SW480 (cell line): ENCODE measurements at regions not wholly inside any gene's neighbourhood (a gene's known extent, or its start where the extent isn't known, plus 50 kb on each side); places are given as distances from the start of the nearest gene placed in this dataset.
"Not testable (repeated sequence)": the region's sequence is repeated elsewhere in the genome, so short reads cannot be mapped to it uniquely, and the experiment has no call there.

Experiments
- DNase-seq: peaks from one replicate; pipeline ENCODE4 v3.0.0-alpha.2; 2016; ENCODE audit warnings: low spot score

DNA sequence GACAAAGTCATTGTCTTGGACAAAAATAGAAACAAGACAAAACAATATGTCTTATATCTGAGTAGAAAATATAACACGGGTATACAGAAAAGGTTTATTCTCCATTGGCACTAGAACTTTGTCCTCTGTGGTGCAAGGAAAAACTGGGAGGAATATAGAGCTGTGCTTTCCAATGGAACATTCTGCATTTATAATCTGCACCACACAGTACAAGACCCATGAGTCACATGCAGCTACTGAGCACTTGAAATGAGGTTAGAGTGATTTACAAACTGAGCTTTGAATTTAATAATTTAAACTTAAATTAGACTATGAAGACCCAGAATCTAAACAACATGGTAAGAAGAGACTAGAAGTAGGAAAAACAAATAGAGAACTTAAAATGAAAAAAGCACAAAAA, 86.1 kb downstream of the RAP2A start:
- DNase-seq, result no peak

DNA sequence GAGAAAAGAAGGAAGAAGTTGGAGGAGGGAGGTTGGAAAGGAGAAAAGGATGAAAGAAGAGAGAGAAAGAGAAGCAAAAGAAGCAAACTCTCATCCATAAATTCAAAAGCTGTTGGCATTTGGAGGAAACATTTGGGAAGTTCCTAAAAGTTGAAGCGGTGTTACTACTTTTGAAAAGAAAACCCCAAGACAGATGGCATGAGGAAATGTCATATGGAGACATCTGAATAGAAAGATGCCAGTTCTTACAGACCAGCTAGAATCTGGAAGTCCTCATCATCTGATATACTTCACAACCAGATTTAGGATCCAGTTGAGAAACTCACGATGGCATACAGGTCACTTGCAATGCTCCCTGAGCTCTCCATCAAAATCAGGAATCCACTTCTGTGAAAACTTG, 86.9 kb downstream of the RAP2A start:
- no peak for DNase-seq

DNA sequence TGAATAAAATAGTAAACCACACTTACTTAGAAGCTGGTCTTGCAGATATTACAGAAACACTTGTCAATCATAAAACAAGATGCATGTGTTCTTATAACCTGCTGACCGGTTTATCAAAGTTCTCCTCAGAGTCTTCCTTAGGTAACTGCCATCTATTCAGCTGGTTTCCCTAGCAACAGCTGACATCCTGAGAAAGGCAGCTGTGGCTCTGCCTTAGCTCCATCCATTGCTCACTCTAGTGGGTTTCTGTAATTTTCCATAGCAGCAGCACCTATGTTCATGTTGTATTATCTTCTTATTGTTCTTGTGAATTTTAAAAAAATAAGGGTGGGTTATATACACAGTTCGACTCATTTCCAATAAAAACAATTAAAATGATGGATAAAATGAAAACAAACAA, 87.8 kb downstream of the RAP2A start:
- no peak for DNase-seq

DNA sequence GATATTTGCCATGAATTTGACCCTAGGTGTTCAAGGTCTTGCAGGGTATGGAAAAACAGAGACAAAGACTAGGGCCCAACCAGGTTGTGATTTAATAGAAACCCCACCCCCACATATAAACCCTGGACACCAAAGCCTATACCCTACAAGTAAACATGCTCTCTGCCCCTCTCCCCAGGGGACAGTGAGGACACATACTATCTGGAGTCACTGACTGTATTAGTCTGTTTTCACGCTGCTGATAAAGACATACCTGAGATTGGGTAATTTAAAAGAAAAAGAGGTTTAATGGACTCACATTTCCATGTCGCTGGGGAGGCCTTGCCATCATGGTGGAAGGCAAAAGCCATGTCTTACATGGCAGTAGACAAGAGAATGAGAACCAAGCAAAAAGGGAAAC, 88.3 kb downstream of the RAP2A start:
- no peak for DNase-seq

DNA sequence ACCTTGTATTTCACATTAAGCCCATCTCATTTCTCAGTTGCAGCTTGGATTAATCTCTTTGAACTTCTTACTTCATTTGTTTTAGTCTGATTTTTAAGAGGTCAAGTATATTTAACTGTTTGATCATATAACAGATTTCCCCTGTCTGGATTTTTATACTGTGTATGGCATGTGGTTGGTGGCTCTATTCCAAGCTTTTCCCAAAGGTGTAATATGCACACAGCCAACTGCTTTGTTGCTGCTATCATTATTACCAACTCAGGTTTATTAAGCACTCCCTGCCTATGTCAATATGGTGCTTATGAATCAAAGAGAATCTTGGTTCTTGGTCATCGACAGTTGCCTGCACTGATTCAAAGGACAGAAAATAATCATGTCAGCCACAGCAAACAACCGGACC, 92.6 kb downstream of the RAP2A start:
- DNase-seq, result no peak

DNA sequence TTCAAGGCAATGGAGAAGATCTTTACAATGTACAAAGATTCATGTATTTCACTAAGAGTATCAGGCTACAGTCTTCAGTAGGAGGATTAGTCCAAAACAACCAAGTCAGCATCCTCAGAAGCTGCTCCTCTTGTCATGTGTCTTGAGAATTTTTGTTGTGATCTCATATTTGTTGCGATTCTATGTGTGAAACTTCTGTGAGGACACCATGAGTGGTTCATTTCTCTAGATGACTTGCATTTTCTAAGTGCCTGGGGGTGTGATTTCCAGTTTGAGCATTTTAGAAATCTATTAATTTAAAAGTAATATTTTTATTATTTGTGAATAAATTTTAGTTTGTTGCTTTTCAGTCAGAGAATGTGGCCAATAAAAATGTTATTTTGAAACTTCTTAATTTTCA, 94.5 kb downstream of the RAP2A start:
- DNase-seq, result no peak

DNA sequence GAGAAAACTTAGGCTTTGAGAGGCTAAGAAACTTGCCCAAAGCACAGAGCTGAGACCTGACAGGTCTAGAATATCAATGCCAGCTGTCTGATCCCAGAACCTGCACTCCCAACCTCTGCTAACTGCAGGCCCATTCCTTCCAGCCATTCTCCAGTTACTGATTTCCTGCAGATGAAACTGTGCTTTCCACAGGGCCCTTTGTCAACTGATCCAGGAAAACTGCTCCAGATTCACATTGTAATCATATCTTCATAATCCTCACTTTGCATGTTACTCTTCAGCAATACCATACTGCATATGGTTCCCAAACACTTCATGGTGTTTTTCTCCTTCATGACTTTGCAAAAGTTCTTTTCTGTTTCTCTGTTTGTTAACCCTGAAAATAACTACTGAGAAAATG, 100.6 kb downstream of the RAP2A start:
- DNase-seq, result no peak

DNA sequence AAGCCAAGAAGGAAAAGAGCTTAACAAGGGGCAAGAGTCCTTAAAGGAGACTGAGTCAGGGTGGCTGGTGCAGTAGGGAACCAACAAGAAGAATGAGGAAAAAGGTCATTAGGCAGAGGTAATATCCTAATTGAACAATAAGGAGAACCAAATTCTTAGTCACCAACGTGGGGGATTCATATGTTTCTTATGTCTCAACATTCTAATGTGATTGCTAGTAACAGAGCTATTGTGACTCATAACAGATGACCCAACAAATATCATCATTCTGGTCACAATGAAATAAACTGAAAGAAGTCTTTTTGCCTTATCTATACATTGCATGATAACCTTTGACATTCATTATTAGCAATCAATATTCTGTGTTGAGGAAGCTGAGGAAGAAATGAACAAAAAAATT, 101.6 kb downstream of the RAP2A start:
- DNase-seq, result no peak

- DNase-seq, result no peak
Observed at GRCh38 chr13:97537110-97537509, 103.1 kb downstream of the RAP2A start.

DNA sequence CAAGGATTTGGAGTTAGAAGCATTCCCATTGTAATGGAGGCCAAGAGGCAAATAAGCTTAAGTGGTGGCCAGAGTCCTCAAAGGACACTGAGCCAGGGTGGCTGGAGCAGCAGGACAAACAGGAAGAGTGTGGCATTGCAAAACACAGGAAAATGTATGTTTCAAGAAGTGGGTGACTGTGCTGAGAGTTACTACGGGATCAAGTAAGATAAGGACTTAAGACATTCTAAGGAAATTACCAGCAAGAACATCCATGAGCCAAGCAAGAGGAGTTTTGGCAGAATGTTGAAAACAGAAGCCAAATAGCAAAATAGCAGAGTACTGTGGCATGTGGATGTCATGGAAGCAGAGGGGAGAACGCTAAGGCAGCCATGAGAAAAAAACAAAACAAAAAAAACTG, 104.2 kb downstream of the RAP2A start:
- DNase-seq, result no peak

- no peak for DNase-seq
Observed at GRCh38 chr13:97539651-97540610, 106.0 kb downstream of the RAP2A start.

DNA sequence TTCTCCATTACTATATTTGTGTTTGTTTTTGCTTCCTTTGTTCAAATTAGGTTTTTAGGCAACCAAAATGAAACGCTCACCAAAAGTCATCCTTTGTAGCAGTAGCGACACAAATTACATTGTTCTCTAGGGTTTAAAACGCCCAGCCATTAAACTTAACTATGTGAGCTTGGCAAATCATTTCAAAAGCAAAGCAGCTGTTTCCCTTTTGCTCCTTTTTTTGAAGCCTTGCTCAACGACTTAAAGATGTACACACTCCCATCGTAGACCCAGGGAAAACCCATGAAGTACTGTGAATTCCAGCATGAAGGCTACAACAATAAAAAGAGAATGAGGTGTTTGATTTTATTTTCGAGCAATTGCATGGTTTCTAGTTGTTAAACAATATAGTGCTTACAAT, 106.7 kb downstream of the RAP2A start:
- no peak for DNase-seq

DNA sequence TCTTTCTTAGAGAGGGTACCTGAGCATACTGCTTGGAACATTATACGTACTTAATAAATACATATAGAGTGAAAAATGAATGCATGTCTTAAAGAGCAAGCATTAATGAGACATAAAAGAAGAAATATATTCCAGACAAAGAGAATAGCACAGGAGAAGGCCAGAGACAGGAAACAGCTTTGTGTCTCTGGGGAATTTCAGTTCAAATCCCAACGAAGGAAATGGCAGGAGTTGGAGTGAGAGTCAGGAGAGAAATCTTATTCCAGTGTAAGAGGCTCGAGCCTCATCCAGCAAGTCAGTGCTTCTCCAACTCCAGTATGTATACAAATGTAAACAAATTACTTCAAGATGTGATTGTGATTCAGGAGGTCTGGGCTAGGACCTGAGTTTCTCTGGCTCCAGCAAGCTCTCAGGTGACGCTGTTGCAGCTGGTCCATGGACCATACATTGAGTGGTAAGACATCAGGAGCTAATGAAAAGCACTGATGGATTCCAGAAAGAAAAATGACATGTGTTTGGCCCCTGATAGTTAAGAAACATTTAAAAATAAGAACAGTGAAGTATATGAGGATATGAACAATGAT, 108.2 kb downstream of the RAP2A start:
- no peak for DNase-seq

GRCh38 chr13:97544031-97544765, 110.2 kb downstream of the RAP2A start:
- DNase-seq, result no peak

GRCh38 chr13:97544971-97545499, 111.1 kb downstream of the RAP2A start:
- DNase-seq, result not testable (repeated sequence)

DNA sequence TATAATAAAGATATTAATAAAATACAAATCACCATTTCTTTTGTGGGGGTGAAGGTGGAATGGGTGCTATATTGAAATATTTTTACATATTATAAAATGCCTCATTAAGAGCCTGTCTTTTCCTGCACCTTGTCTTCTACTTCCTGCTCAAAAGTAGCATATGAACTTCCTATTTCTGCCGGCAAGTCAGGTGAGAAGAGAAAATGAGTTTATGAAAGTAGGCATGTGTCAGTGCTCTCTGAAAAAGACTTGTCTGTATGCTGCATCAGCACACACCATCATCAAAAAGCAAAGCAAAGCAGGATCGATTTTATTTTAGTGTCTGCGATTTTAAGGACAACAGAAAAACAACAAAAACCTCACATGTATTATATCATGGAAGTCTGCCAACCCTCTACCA, 114.2 kb downstream of the RAP2A start:
- no peak for DNase-seq

GRCh38 chr13:97548711-97549110, 114.7 kb downstream of the RAP2A start:
- DNase-seq, result no peak

DNA sequence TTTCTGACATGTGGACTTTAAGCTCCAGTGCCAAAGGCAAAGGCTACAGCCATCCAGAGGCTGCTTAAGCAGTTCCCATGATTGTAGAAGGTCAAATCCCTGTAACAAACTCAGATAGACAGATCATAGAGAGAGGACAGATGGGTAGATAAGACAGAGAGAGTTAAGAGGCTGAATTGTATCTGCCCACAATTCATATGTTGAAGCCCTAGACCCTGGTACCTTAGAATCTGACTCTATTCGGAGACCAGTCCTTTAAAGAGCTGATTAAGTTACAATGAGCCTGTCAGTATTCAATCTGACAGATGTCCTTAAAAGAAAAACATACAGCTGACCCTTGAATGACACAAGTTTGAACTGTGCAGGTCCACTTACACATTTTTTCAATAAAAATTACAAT, 115.2 kb downstream of the RAP2A start:
- DNase-seq, result no peak

- no peak for DNase-seq
Observed at GRCh38 chr13:97554496-97554895, 120.5 kb downstream of the RAP2A start.

DNA sequence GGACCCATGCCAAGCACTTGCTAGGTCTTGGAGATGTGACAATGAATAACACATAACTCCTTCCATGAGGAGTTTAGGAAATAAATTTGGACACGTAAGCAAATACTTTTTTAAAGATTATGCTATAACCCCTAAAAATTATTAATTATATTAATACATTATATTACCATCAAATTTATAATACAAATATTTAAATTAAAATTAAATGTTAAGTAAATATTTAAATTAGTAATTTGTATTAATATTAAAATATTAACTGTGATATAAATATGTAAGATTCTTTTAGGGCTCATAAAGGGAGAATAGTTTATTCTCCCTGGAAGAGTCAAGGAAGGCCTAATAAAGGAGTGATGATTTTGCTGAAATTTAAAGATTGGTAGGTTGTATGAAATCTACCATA, 121.1 kb downstream of the RAP2A start:
- DNase-seq, result no peak

DNA sequence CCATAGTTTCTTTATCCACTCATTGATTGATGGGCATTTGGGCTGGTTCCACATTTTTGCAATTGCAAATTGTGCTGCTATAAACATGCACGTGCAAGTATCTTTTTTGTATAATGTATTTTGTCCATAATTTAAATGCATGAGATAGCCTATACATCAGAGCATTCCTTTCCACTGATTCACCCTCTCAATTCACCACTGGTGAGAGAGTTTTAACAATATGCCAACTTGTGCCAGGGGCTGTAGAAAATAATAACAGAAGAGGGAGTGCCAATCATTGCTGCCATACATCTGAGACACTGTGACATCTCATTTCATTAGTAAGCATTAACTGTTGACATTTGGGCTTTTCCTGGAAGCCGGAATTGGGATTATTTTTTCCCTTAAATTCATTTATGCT, 125.1 kb downstream of the RAP2A start:
- peak; percentile 36 for DNase-seq

DNA sequence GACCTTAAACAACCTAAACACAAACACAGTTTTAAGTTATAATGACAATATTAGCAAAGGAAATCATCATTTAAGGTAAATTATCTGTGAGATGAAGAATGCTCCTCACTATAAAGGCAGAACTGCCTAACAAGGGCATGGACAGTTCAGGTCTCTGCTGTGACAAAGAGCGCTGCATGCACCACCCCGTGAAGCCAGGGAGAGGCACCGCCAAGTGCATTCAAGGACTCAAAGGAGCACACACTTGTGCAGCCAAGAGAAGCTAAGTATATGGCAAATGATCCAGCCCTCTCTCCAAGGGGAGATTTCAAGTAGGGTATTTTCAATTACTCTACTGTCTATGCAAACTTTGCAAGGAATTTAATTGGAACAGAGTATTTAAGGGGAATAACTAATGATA, 126.0 kb downstream of the RAP2A start:
- no peak for DNase-seq

DNA sequence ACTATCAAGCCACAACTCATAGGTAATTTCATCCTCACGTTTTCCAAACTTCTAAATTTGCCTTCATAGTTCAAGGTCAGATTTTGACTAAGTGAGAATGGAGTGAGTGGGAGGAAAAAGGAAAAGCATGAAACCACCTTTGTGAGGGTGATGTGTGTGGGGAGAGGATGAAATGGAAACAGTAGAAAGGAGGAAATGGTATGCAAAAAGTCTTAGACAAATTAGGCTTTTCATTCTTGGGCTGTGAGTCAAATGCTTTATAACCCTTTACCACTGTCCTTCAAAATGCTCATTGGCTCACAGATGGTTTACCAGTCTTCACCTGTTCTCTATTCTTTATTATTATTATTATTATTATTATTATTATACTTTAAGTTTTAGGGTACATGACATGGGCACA, 127.2 kb downstream of the RAP2A start:
- DNase-seq, result no peak
